ENCODE measurements at regions not wholly inside any gene's neighbourhood (a gene's known extent, or its start where the extent isn't known, plus 50 kb on each side); places are given as distances from the start of the nearest gene placed in this dataset.

GRCh38 chrX:125532411-125533089, 212.9 kb downstream of the TEX13C start:
- Histone ChIP-seq H3K4me1 (ENCODE audit: control extremely low read depth in 1 of 4, control insufficient read depth in 4 of 4, insufficient read depth in 4 of 4, low read length in 3 of 4) (no peaks in the 10 kb centered on the region), H3K4me3 (ENCODE audit: control insufficient read depth in 1 of 7, extremely low read depth in 1 of 7, insufficient read depth in 4 of 7, low read depth in 2 of 7, low read length in 6 of 7) (no peak overlapping the region), H3K27me3 (replicated peaks in 2 of 5; ENCODE audit: control insufficient read depth in 4 of 5, insufficient read depth in 5 of 5, low read length in 4 of 5) (no peaks in the 10 kb centered on the region), H3K27ac (ENCODE audit: insufficient read depth in 1 of 2, low read depth in 1 of 2, low read length in 2 of 2, poor library complexity in 1 of 2, severe bottlenecking in 2 of 2) (no peak overlapping the region), H3K36me3 (ENCODE audit: control insufficient read depth in 4 of 4, insufficient read depth in 4 of 4, low read length in 3 of 4) (no peaks in the 10 kb centered on the region), H3K9me3 (ENCODE audit: control extremely low read depth in 1 of 5, control insufficient read depth in 4 of 5, insufficient read depth in 2 of 5, low read depth in 1 of 5, low read length in 4 of 5) (no peaks in the 10 kb centered on the region)
- DNase-seq, result peak in 2 of 3 donors; percentile 14 to 23
- WGBS (ENCODE audit: insufficient coverage), result 53% methylated on average over 2 of the region's 2 CpGs
- CTCF ChIA-PET, result no interaction called here
- POLR2A ChIA-PET, result no interaction called here

GRCh38 chrX:125533352-125533751, 213.7 kb downstream of the TEX13C start:
- no CpG with 5 or more reads among the region's 3 CpGs for WGBS (ENCODE audit: insufficient coverage)
- ChIA-PET CTCF (no interaction called here), POLR2A (no interaction called here)
- Histone ChIP-seq H3K36me3 (ENCODE audit: control insufficient read depth in 4 of 4, insufficient read depth in 4 of 4, low read length in 3 of 4) (no peaks in the 10 kb centered on the region), H3K9me3 (ENCODE audit: control extremely low read depth in 1 of 5, control insufficient read depth in 4 of 5, insufficient read depth in 2 of 5, low read depth in 1 of 5, low read length in 4 of 5) (no peaks in the 10 kb centered on the region), H3K4me1 (ENCODE audit: control extremely low read depth in 1 of 4, control insufficient read depth in 4 of 4, insufficient read depth in 4 of 4, low read length in 3 of 4) (no peaks in the 10 kb centered on the region), H3K27ac (ENCODE audit: insufficient read depth in 1 of 2, low read depth in 1 of 2, low read length in 2 of 2, poor library complexity in 1 of 2, severe bottlenecking in 2 of 2) (no peak overlapping the region), H3K4me3 (ENCODE audit: control insufficient read depth in 1 of 7, extremely low read depth in 1 of 7, insufficient read depth in 4 of 7, low read depth in 2 of 7, low read length in 6 of 7) (no peak overlapping the region), H3K27me3 (replicated peaks in 2 of 5; ENCODE audit: control insufficient read depth in 4 of 5, insufficient read depth in 5 of 5, low read length in 4 of 5) (no peaks in the 10 kb centered on the region)
- DNase-seq, result no peak

GRCh38 chrX:125544031-125544660, 224.5 kb downstream of the TEX13C start:
- ChIA-PET CTCF (interaction anchor here (1.5 kb wide), 1 partner anchor 107 kb away, joined by 4 read pairs; no protein-coding TSS in a partner anchor), POLR2A (no interaction called here)
- 33% methylated on average over 1 of the region's 3 CpGs for WGBS (ENCODE audit: insufficient coverage)
- peak; percentile 0 to 64 (median 61) for DNase-seq
- H3K27me3 ChIP-seq (replicated peaks in 2 of 5; ENCODE audit: control insufficient read depth in 4 of 5, insufficient read depth in 5 of 5, low read length in 4 of 5), result no peaks in the 10 kb centered on the region
- peaks cover 0 to 6% (median 3%) of the 10 kb centered on the region in 4 experiments for H3K4me1 ChIP-seq (ENCODE audit: control extremely low read depth in 1 of 4, control insufficient read depth in 4 of 4, insufficient read depth in 4 of 4, low read length in 3 of 4)
- H3K27ac ChIP-seq (ENCODE audit: insufficient read depth in 1 of 2, low read depth in 1 of 2, low read length in 2 of 2, poor library complexity in 1 of 2, severe bottlenecking in 2 of 2), result no peak overlapping the region
- H3K4me3 ChIP-seq (ENCODE audit: control insufficient read depth in 1 of 7, extremely low read depth in 1 of 7, insufficient read depth in 4 of 7, low read depth in 2 of 7, low read length in 6 of 7), result no peak overlapping the region
- no peaks in the 10 kb centered on the region for H3K9me3 ChIP-seq (ENCODE audit: control extremely low read depth in 1 of 5, control insufficient read depth in 4 of 5, insufficient read depth in 2 of 5, low read depth in 1 of 5, low read length in 4 of 5)
- no peaks in the 10 kb centered on the region for H3K36me3 ChIP-seq (ENCODE audit: control insufficient read depth in 4 of 4, insufficient read depth in 4 of 4, low read length in 3 of 4)

GRCh38 chrX:125544856-125545255, 225.2 kb downstream of the TEX13C start:
- ChIA-PET POLR2A (no interaction called here), CTCF (no interaction called here)
- WGBS (ENCODE audit: insufficient coverage), result 45% methylated on average over 2 of the region's 2 CpGs
- Histone ChIP-seq H3K36me3 (ENCODE audit: control insufficient read depth in 4 of 4, insufficient read depth in 4 of 4, low read length in 3 of 4) (no peaks in the 10 kb centered on the region), H3K9me3 (ENCODE audit: control extremely low read depth in 1 of 5, control insufficient read depth in 4 of 5, insufficient read depth in 2 of 5, low read depth in 1 of 5, low read length in 4 of 5) (no peaks in the 10 kb centered on the region), H3K27me3 (replicated peaks in 2 of 5; ENCODE audit: control insufficient read depth in 4 of 5, insufficient read depth in 5 of 5, low read length in 4 of 5) (no peaks in the 10 kb centered on the region), H3K4me1 (ENCODE audit: control extremely low read depth in 1 of 4, control insufficient read depth in 4 of 4, insufficient read depth in 4 of 4, low read length in 3 of 4) (peaks cover 0 to 6% (median 3%) of the 10 kb centered on the region in 4 experiments), H3K27ac (ENCODE audit: insufficient read depth in 1 of 2, low read depth in 1 of 2, low read length in 2 of 2, poor library complexity in 1 of 2, severe bottlenecking in 2 of 2) (no peak overlapping the region), H3K4me3 (ENCODE audit: control insufficient read depth in 1 of 7, extremely low read depth in 1 of 7, insufficient read depth in 4 of 7, low read depth in 2 of 7, low read length in 6 of 7) (no peak overlapping the region)
- no peak for DNase-seq

GRCh38 chrX:125577479-125577878, 257.8 kb downstream of the TEX13C start:
- Histone ChIP-seq H3K27ac (ENCODE audit: insufficient read depth in 1 of 2, low read depth in 1 of 2, low read length in 2 of 2, poor library complexity in 1 of 2, severe bottlenecking in 2 of 2) (no peak overlapping the region), H3K4me1 (ENCODE audit: control extremely low read depth in 1 of 4, control insufficient read depth in 4 of 4, insufficient read depth in 4 of 4, low read length in 3 of 4) (no peaks in the 10 kb centered on the region), H3K27me3 (replicated peaks in 2 of 5; ENCODE audit: control insufficient read depth in 4 of 5, insufficient read depth in 5 of 5, low read length in 4 of 5) (no peaks in the 10 kb centered on the region), H3K36me3 (ENCODE audit: control insufficient read depth in 4 of 4, insufficient read depth in 4 of 4, low read length in 3 of 4) (no peaks in the 10 kb centered on the region), H3K4me3 (ENCODE audit: control insufficient read depth in 1 of 7, extremely low read depth in 1 of 7, insufficient read depth in 4 of 7, low read depth in 2 of 7, low read length in 6 of 7) (no peak overlapping the region), H3K9me3 (ENCODE audit: control extremely low read depth in 1 of 5, control insufficient read depth in 4 of 5, insufficient read depth in 2 of 5, low read depth in 1 of 5, low read length in 4 of 5) (peaks cover 0 to 3% (median 0%) of the 10 kb centered on the region in 5 experiments)
- POLR2A ChIA-PET, result no interaction called here
- no CpG with 5 or more reads among the region's 1 CpG for whole genome bisulfite sequencing (ENCODE audit: insufficient coverage)
- CTCF ChIA-PET, result no interaction called here
- no peak for DNase-seq

- no peaks in the 10 kb centered on the region for H3K27me3 ChIP-seq (replicated peaks in 2 of 5; ENCODE audit: control insufficient read depth in 4 of 5, insufficient read depth in 5 of 5, low read length in 4 of 5)
- no peak for DNase-seq
- H3K27ac ChIP-seq (ENCODE audit: insufficient read depth in 1 of 2, low read depth in 1 of 2, low read length in 2 of 2, poor library complexity in 1 of 2, severe bottlenecking in 2 of 2), result no peak overlapping the region
- ChIA-PET POLR2A (no interaction called here), CTCF (no interaction called here)
- no peaks in the 10 kb centered on the region for H3K36me3 ChIP-seq (ENCODE audit: control insufficient read depth in 4 of 4, insufficient read depth in 4 of 4, low read length in 3 of 4)
- no peak overlapping the region for H3K4me3 ChIP-seq (ENCODE audit: control insufficient read depth in 1 of 7, extremely low read depth in 1 of 7, insufficient read depth in 4 of 7, low read depth in 2 of 7, low read length in 6 of 7)
- no peaks in the 10 kb centered on the region for H3K9me3 ChIP-seq (ENCODE audit: control extremely low read depth in 1 of 5, control insufficient read depth in 4 of 5, insufficient read depth in 2 of 5, low read depth in 1 of 5, low read length in 4 of 5)
- H3K4me1 ChIP-seq (ENCODE audit: control extremely low read depth in 1 of 4, control insufficient read depth in 4 of 4, insufficient read depth in 4 of 4, low read length in 3 of 4), result no peaks in the 10 kb centered on the region
Observed at GRCh38 chrX:125604448-125604847, 284.8 kb downstream of the TEX13C start.

GRCh38 chrX:125605145-125605544, 285.5 kb downstream of the TEX13C start:
- ChIA-PET CTCF (no interaction called here), POLR2A (no interaction called here)
- Histone ChIP-seq H3K27me3 (replicated peaks in 2 of 5; ENCODE audit: control insufficient read depth in 4 of 5, insufficient read depth in 5 of 5, low read length in 4 of 5) (no peaks in the 10 kb centered on the region), H3K36me3 (ENCODE audit: control insufficient read depth in 4 of 4, insufficient read depth in 4 of 4, low read length in 3 of 4) (no peaks in the 10 kb centered on the region), H3K9me3 (ENCODE audit: control extremely low read depth in 1 of 5, control insufficient read depth in 4 of 5, insufficient read depth in 2 of 5, low read depth in 1 of 5, low read length in 4 of 5) (no peaks in the 10 kb centered on the region), H3K4me1 (ENCODE audit: control extremely low read depth in 1 of 4, control insufficient read depth in 4 of 4, insufficient read depth in 4 of 4, low read length in 3 of 4) (no peaks in the 10 kb centered on the region), H3K4me3 (ENCODE audit: control insufficient read depth in 1 of 7, extremely low read depth in 1 of 7, insufficient read depth in 4 of 7, low read depth in 2 of 7, low read length in 6 of 7) (no peak overlapping the region), H3K27ac (ENCODE audit: insufficient read depth in 1 of 2, low read depth in 1 of 2, low read length in 2 of 2, poor library complexity in 1 of 2, severe bottlenecking in 2 of 2) (no peak overlapping the region)
- 100% methylated on average over 1 of the region's 2 CpGs for WGBS (ENCODE audit: insufficient coverage)
- DNase-seq, result no peak
